Activated CD4-positive, alpha-beta T cell treated with anti-CD3 and anti-CD28 coated beads for 24 hours (primary cell): ENCODE measurements at regions not wholly inside any gene's neighbourhood (a gene's known extent, or its start where the extent isn't known, plus 50 kb on each side); places are given as distances from the start of the nearest gene placed in this dataset.
A peak's percentile ranks its signal among the peaks of the same experiment; 100 is the strongest.

ENCODE experiments used
- DNase-seq, 2 donors: peaks; one replicate each; pipeline ENCODE4 v3.0.0-alpha.2; 2020; ENCODE audit warnings: low read depth in 2 of 2

GRCh38 chr22:19574247-19574646 lies 50.0 kb upstream of the CLDN5 start:
- DNase-seq, result no peak

DNA sequence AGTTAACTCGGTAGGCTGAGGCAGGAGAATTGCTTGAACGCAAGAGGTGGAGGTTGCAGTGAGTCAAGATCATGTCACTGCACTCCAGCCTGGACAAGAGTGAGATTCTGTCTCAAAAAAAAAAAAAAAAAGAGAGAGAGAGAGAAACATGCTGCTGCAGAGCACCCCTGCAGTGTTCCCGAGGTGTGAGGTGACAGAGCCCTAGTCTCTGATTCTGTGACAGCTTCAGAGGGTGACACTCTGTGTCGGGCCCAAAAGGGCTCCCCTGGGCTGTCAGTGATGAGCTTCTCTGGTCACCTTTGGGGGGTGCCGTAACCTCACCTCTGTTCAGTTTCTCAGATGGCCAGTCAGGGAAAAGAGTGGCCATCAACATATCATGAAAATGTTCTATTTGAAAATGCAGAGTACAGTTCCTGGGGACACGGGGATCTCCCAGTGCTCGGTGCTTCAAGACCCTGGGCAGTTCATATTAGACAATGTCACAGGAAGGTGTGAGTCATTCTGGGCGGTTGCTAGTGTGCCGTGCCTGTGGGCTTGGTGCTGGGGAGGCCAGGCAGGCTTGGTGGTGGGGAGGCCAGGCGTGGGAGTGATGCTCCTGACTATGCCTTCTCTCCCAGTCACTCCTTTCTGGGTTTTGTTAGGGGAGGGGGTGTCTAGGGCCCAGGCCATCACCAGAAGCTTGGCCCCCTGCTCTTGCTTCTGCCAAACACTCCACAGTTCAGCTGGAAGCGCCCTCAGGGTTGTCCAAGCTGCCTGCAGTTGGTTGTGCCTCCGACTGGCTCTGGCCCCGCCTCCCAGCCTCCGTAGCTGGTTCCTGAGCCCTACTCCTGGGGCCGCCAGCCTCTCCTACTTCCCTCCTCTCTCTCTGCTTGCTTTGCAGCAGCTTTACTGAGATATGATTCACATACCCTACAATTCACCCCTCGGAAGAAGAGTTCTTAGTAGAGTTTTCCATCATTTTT lies 52.5 kb upstream of the CLDN5 start:
- peak; percentile 42 to 59 for DNase-seq

DNA sequence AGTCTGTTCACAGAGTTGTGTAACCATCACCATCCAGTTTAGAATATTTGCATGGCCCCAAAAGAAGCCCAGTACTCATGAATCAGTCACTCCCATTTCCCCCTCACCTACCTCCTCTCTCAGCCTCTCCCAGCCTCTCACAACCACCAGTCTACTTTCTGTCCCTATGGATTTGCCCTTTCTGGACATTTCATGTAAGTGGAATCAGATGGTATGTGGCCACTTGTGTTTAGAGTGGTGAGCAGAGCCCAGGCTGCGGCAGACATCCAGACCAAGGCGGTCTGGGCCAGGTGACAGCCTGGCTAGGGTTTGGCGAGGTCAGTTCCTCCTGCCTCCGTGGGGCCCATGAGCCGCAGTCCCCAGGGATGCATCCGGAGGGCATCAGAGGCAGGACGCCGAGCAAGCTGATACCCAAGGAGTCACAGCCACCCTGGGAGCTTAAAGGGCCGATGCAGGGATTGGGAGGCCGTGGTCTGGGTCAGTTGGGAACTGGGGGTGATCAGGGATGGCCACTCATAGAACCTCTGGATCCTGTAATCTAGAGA lies 53.3 kb upstream of the CLDN5 start:
- DNase-seq, result no peak

DNA sequence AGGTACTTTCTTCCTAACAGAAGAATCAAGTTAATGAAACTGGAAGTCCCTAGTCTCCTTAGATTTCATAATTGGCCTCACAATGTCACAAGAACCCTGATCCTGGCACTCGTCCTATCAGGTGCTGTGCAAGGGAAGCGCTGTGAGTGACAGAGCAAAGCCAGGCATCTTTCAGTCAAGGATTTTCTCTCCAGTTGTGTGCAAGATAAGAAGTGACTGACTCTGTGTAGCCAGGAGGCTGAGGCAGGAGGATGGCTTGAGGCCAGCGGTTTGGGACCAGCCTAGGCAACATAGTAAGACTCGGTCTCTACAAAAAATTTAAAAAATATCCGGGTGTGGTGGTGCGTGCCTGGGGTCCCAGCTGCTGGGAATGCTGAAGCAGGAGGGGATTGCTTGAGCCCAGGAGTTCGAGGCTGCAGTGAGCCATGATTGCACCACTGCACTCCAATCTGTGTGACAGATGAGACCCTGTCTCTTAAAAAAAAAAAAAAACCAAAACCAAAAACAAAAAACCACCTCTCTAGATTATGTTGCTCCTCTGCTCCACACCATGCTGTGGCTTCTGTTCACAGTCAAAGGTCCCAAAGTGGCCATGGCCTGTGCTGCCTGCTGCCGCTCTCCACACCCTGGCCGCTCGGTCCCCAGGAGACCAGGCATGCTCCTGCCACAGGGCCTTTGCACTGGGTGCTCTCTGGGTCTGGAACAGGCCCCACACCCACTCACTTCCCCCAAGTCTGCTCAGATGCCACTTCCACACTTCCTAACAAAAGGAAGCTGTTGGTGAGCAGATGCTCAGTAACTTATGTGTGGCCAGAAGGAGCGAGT lies 54.2 kb upstream of the CLDN5 start:
- no peak for DNase-seq

GRCh38 chr22:19579115-19579811 lies 55.1 kb upstream of the CLDN5 start:
- no peak for DNase-seq

- no peak for DNase-seq
Measured at GRCh38 chr22:19579880-19580279, 55.7 kb upstream of the CLDN5 start.

- DNase-seq, result no peak
Measured at GRCh38 chr22:19580291-19580890, 56.2 kb upstream of the CLDN5 start.

DNA sequence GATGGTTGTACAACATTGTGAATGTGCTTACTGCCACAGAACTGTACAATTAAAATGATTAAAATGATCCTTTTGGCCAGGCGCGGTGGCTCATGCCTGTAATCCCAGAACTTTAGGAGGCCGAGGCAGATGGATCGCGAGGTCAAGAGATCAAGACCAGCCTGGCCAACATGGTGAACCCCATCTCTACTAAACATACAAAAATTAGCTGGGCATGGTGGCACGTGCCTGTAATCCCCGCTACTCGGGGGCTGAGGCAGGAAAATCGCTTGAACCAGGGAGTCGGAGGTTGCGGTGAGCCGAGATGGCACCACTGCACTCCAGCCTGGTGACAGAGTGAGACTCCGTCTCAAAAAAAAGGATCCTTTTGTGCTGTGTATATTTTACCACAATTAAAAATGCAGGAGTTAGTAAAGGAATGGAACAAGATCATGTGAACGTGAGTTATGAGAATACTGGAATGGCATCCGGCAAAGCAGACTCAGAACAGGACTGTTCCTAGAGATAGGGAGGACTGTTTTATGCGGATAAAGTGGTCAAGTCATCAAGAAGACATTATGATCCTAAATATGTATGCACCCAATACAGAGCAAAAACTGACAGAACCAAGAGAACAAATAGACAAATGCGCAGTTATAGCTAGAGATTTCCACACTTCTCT lies 58.0 kb upstream of the CLDN5 start:
- no peak for DNase-seq

GRCh38 chr22:19586922-19587684 lies 62.9 kb upstream of the CLDN5 start:
- DNase-seq, result no peak

GRCh38 chr22:19590696-19591095 lies 66.5 kb upstream of the CLDN5 start:
- no peak for DNase-seq

DNA sequence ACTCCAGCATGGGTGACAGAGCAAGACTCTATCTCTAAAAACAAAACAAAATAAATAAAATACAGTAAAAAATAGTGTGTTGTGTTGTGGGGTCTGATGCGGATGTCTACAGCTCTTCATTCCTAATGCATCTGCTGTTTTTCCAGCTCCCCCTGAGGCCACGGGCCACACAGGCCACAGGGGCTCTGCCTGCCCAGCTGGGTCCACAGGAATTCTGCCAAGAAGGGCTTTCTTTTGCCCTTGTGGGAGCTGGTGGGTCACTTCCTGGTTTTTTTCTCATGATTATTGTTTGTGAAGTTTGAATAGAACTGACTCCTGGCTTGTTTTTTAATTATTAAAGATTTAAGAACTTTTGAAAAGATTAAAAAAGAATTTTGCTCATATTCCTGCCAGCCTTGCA lies 67.4 kb upstream of the CLDN5 start:
- no peak for DNase-seq

- no peak for DNase-seq
Measured at GRCh38 chr22:19592464-19592863, 68.3 kb upstream of the CLDN5 start.

- no peak for DNase-seq
Measured at GRCh38 chr22:19593991-19594569, 69.9 kb upstream of the CLDN5 start.

- DNase-seq, result no peak
Measured at GRCh38 chr22:19595532-19595931, 71.3 kb upstream of the CLDN5 start.

- DNase-seq, result no peak
Measured at GRCh38 chr22:19596680-19597398, 72.6 kb upstream of the CLDN5 start.

GRCh38 chr22:19597399-19597735 lies 73.2 kb upstream of the CLDN5 start:
- DNase-seq, result no peak

DNA sequence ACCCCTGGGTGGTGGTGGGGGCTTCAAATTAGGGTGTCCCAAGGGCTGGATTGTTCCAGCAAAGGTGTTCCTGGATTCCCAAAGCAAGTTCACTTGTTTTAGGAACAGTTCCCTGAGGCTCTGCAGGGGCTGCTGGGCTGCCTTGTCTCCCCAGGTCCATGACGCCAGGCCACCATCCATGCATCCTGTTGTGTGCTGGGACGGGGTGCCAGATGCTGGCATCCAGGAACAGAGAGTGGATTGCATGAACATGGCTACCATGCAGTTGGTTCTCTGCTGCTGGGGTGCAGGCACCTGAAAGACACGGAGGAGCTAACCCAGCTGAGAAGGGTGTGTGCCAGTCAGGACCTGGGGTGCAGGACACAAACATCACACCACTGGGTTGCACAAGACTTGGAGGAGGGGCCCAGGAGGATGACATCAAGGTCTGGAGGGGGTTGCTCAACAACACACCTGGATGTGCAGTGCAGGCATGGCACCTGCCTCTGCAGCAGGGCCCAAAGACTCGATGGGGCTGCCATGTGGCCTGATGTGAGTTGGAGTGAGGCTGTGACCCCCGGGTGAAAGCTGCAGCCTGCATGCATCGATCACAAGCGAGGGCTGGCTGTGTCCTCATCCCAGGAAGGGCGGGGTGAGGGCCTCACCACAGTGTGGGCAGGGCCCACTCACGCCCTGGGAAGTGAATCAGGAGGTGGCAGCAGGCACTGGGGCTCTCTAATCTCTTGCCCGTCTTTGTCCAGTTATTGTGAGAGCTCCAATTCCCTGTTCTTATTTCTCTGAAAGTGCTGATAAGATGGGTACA lies 74.0 kb upstream of the CLDN5 start:
- DNase-seq, result no peak

DNA sequence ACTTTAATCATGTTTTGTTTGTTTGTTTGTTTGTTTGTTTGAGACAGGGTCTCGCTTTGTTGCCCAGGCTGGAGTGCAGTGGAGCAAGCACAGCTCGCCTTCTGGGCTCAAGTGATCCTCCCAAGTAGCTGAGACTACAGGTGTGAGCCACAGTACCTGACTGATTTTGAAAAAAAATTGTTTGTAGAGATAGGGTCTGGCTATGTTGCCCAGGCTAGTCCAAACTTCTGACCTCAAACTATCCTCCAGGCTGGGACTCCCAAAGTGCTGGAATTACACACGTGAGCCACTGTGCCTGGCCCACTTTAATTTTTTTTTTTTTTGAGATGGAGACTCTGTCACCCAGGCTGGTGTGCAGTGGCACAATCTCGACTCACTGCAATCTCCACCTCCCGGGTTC lies 74.8 kb upstream of the CLDN5 start:
- no peak for DNase-seq
